Tongue (tissue), 1 donor: ENCODE measurements at regions not wholly inside any gene's neighbourhood (a gene's known extent, or its start where the extent isn't known, plus 50 kb on each side); places are given as distances from the start of the nearest gene placed in this dataset.
A peak's percentile ranks its signal among the peaks of the same experiment; 100 is the strongest.

Experiments
- DNase-seq: peaks from one replicate; pipeline ENCODE4 v3.0.0-alpha.2; 2015

GRCh38 chr14:55734731-55735130 is 154.7 kb downstream of the KTN1 start:
- DNase-seq: no peak

- no peak for DNase-seq
These were observed 160.1 kb downstream of the KTN1 start for GRCh38 chr14:55739967-55740648.

GRCh38 chr14:55740649-55740989 is 160.6 kb downstream of the KTN1 start:
- no peak for DNase-seq

GRCh38 chr14:55741240-55741639 is 161.2 kb downstream of the KTN1 start:
- no peak for DNase-seq

DNA sequence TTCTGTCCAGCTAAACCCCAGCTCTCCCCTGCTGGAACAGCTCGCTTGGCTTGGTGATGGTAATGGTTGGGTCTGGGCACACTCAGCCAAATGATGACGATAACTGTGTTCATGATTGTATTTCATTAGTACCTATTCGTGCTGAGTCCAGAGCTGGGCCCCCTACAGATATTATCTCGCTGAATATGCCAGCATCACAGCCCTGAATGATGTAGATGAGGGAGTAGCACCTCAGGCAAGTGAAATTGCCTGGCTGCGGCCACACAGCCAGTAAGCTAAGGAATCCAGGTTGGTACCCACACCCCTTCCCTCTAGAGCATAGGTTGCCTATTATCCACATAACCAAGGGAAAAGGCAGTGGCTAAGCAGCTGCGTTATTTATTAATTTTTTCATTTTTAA is 163.5 kb downstream of the KTN1 start:
- no peak for DNase-seq

GRCh38 chr14:55744321-55744720 is 164.3 kb downstream of the KTN1 start:
- no peak for DNase-seq

GRCh38 chr14:55745906-55746305 is 165.9 kb downstream of the KTN1 start:
- DNase-seq: no peak

DNA sequence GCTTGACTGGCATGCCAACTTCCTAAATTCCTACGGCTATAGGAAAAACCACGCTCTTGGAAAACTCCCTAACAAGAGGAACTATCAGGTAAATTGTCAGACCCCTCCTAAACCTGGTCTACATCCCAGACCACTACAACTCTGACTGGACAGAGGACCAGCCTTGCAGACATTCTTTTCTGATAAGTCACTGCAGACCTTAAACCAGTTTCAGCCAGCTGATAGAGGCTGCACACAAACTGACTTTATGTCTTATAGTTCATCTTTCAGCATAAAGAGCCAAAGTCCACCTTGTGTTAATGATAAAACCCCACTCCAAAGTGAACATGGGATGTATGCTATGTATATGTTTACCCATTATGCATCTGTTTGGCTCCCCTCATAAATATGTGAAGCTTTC is 166.6 kb downstream of the KTN1 start:
- DNase-seq: no peak

DNA sequence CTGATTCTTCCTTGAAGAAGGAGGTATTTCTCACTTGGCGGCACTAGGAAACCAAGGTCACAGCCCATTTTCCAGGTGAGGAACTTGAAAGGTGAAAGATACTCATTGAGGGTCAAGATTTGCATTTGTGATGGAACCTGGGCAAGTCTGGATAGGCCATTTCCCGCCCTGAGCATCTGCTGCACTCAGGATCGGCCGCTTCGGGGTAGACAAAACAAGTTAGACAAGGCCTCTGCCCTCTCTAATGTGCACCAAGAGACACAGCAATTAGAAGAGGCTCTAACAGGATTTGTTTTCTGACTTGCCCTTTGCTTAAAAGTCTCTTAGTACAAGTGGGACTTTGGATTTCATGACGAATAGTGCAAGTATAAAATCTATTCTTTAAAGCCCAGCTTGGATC is 167.2 kb downstream of the KTN1 start:
- no peak for DNase-seq

GRCh38 chr14:55749201-55749812 is 169.3 kb downstream of the KTN1 start:
- no peak for DNase-seq

DNA sequence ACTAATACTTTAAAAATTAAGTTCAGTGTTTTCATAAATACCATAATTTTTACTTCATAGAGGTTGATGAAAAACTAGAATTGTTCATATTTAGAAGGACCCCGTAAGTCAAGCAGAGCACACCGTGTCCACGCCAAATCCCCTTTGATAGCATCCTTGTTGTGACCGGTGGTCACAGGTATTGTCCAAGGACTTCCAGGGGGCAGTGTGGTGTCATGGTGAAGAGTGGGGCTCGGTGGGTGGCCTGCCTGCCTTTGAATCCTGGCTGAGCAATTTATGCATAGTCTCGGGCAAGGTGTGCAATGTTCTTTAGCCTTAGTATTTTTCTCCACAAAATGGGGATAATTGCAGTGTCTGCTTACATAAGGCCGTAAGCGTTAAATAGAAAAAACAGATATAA is 169.9 kb downstream of the KTN1 start:
- DNase-seq: no peak

- DNase-seq: peak; percentile 40
These were observed 172.8 kb downstream of the KTN1 start for GRCh38 chr14:55752580-55753390.

- DNase-seq: no peak
These were observed 174.5 kb downstream of the KTN1 start for GRCh38 chr14:55754471-55754870.

DNA sequence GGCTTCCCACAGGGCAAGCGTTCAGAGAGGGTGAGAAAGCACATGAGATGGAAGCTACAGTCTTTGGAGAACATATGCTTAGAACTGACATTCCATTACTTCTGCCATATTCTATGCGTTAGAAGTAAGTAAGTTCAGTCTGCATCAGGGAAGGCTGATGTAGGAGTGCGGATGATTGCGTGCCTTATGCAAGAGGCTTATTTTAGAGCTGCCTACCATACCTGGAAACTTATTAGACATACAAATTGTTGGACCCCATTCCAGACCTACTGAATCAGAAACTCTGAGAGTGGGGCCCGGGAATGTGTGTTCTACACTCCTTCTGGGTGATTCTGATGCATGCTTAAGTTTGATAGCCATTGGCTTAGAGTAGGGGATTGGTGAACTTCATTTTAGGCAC is 174.9 kb downstream of the KTN1 start:
- DNase-seq: no peak

GRCh38 chr14:55756078-55756477 is 176.1 kb downstream of the KTN1 start:
- no peak for DNase-seq

GRCh38 chr14:55756557-55756956 is 176.6 kb downstream of the KTN1 start:
- no peak for DNase-seq

DNA sequence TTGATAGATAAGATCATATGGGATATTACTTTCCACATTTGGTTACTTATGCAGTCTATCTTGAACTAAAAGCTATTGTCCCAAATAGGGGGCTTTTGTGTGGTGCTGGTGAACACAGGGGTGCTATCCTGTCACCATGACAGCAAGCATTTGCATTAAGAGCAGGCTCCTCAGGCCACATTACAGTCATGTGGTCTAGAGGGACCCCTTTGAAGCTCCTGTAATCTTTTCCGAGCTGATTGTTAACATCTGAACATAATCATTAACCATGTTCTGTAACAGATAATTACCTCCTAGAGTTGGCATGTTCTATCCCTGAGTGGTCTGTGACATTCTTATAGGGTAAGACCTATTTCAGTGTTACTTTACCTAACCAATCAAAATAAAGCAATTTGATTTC is 178.8 kb downstream of the KTN1 start:
- no peak for DNase-seq

DNA sequence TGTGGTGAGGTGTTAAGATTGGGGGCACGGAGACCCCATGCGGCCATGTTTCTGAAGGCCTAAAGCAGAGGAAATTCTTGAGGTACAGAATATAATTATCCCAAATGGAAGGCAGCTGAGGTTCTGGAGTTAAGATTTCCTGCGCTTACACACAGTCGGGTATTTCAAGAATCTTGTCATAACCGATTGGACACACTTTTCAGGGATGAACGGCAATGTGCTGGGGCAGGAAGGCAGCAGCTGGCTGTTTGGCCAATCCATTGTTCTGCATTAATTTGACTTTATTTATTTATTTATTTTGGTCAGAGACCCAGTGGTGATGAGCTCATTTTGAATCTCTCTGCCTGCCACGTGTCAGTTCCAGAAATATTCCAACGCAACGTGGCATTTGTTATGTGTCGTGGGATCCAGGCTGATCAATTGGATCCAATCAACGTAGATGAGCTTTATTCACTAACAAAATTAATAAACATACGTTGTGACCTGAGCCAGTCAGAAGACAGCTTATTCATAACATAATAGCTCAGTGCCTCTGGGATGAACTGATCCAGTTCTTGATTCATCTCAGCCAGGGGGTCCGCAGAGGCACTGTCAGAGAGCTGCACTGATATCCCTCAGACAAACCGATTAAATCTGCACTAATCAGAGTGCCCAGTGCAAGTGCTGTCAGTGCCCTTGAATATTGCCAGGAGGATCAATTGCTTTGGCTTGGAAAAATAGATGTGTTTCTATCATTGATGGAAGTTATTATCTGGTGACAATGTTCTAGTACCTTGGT is 181.0 kb downstream of the KTN1 start:
- DNase-seq: peak; percentile 86

GRCh38 chr14:55761651-55762050 is 181.6 kb downstream of the KTN1 start:
- no peak for DNase-seq

DNA sequence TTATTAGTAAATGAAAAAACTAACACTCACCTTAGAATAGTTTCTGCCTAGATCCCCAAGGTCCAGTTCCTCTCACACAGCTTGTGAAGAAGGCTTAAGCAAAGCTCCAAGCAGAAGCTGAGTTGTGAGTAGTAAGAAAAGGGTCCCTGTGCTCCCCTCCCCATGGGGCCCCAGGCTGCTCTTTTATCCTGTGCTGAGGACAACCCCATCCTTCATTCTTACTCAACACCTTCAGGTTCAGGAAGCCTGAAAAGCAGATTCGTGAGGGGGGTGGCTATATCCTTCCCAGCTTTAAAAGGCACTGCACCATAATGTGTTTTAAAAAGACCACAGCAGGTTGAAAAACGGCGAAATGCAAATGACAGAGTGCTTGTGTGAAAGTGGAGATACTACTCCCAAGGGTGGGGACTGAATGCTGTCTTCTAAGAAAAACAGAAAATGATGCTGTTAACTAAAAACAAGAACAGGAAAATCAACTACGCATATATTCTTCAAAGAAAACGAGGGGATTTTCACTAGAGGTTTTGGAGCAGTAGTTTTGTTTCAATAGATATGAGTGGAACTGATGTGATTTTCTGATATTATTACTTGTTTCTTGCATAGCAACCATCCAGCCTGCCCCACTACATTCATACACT is 182.7 kb downstream of the KTN1 start:
- no peak for DNase-seq

DNA sequence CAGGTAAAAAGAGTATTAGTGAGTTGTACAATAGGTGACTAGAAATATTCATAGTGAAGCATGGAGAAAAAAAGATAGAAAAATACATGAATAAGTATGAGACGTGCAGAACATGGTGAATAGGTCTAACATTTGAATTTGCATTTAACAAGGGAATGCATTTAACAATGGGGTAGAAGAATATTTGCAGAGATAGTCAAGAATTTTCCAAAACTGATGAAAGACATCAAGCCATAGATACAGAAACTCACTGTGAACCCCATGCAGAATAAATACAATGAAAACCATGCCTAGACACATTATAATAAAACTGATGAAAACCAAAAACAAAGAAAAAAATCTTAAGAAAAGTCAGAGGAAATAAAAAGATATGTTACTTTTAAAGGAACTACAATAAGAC is 184.8 kb downstream of the KTN1 start:
- no peak for DNase-seq

GRCh38 chr14:55766071-55766470 is 186.1 kb downstream of the KTN1 start:
- DNase-seq: no peak
